ENCODE measurements at regions not wholly inside any gene's neighbourhood (a gene's known extent, or its start where the extent isn't known, plus 50 kb on each side); places are given as distances from the start of the nearest gene placed in this dataset.

DNA sequence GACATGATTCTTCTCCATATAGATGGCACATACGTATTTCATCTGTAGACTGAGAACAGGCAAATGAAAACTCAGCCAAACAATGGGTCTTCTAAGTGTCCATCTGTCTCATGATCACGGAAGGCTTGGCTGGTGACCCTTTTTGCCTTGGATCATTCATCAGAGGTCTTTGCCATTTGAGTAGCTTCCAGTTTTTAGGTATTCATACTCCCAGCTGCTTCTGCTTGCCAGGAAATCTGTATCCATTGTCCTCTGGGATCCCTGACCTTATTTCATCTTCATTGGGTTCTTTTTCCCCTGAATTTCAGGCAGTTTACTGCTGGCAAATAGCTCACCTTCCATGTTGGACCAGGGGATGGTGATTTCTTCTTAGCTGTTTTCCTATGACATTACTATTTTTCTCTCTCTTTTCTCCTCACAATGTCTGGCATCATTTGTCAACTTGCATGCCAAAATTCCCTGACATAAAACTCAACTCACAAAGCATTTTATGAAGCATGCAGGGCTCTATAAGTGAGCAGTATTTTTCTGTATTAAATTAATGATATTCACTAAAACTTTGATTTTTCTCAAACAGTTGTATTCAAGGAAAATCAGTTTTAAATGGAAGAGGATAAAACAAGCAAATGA lies 241.2 kb downstream of the DNAJB9 start:
- no peak overlapping the region for H3K4me3 ChIP-seq (replicated peaks in 1 of 3)
- no peak for TF ChIP-seq CTCF (IDR thresholded peaks at IDR 0.05)
- TF ChIP-seq POLR2A (IDR thresholded peaks at IDR 0.05): no peak
- no peaks in the 10 kb centered on the region for H3K27me3 ChIP-seq
- 81 to 86% methylated on average over 2 of the region's 2 CpGs for WGBS, 2 donors
- H3K4me1 ChIP-seq: no peaks in the 10 kb centered on the region
- no peaks in the 10 kb centered on the region for H3K36me3 ChIP-seq
- intact Hi-C loops (cut with DNase I): no loop called here
- no peak for DNase-seq
- no peak overlapping the region for H3K27ac ChIP-seq
- H3K9me3 ChIP-seq: no peaks in the 10 kb centered on the region

- no peak for DNase-seq
- Histone ChIP-seq H3K36me3 (no peaks in the 10 kb centered on the region), H3K4me1 (no peaks in the 10 kb centered on the region), H3K27me3 (no peaks in the 10 kb centered on the region), H3K4me3 (replicated peaks in 1 of 3) (no peak overlapping the region), H3K9me3 (no peaks in the 10 kb centered on the region), H3K27ac (no peak overlapping the region)
- intact Hi-C loops (cut with DNase I): no loop called here
- no peak for TF ChIP-seq CTCF (IDR thresholded peaks at IDR 0.05)
- no peak for TF ChIP-seq POLR2A (IDR thresholded peaks at IDR 0.05)
- 92 to 96% methylated on average over 3 of the region's 3 CpGs for WGBS, 2 donors
Measured at GRCh38 chr7:108813251-108814014, 243.8 kb downstream of the DNAJB9 start.

GRCh38 chr7:108815815-108816214 lies 246.1 kb downstream of the DNAJB9 start:
- TF ChIP-seq POLR2A (IDR thresholded peaks at IDR 0.05) (no peak), CTCF (IDR thresholded peaks at IDR 0.05) (no peak)
- H3K4me3 ChIP-seq (replicated peaks in 1 of 3): no peak overlapping the region
- no peak for DNase-seq
- 49 to 66% methylated on average over 2 of the region's 2 CpGs for WGBS, 2 donors
- H3K27me3 ChIP-seq: no peaks in the 10 kb centered on the region
- no peak overlapping the region for H3K27ac ChIP-seq
- intact Hi-C loops (cut with DNase I): no loop called here
- no peaks in the 10 kb centered on the region for H3K4me1 ChIP-seq
- no peaks in the 10 kb centered on the region for H3K9me3 ChIP-seq
- H3K36me3 ChIP-seq: no peaks in the 10 kb centered on the region

DNA sequence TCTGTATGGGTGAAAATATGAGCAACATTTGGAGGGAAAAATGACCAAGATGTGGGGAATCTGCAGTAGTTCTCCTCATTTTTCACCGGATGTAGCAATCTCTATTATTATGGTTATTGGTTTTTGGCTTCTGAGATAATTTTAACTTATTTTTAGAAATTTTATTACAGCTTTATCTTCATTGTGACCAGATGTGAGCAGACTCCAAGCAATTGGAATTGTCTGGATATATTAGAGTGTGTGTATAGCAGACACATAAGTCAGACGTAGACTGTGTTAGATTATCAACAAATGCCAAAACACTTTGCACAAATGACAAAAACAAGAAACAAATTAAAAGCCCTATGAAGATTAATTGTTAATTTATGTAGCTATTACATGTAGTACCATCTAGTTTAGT lies 249.1 kb downstream of the DNAJB9 start:
- Histone ChIP-seq H3K27ac (no peak overlapping the region), H3K4me1 (no peaks in the 10 kb centered on the region), H3K4me3 (replicated peaks in 1 of 3) (no peak overlapping the region), H3K27me3 (no peaks in the 10 kb centered on the region), H3K36me3 (no peaks in the 10 kb centered on the region), H3K9me3 (no peaks in the 10 kb centered on the region)
- 71 to 84% methylated on average over 2 of the region's 2 CpGs for WGBS, 2 donors
- DNase-seq: no peak
- intact Hi-C loops (cut with DNase I): no loop called here
- TF ChIP-seq CTCF (IDR thresholded peaks at IDR 0.05) (no peak), POLR2A (IDR thresholded peaks at IDR 0.05) (no peak)

- no peaks in the 10 kb centered on the region for H3K9me3 ChIP-seq
- no peak overlapping the region for H3K4me3 ChIP-seq (replicated peaks in 1 of 3)
- 68 to 83% methylated on average over 3 of the region's 3 CpGs for WGBS, 2 donors
- H3K36me3 ChIP-seq: no peaks in the 10 kb centered on the region
- no peaks in the 10 kb centered on the region for H3K4me1 ChIP-seq
- no peak for TF ChIP-seq POLR2A (IDR thresholded peaks at IDR 0.05)
- no peak for TF ChIP-seq CTCF (IDR thresholded peaks at IDR 0.05)
- DNase-seq: no peak
- no peak overlapping the region for H3K27ac ChIP-seq
- no peaks in the 10 kb centered on the region for H3K27me3 ChIP-seq
- intact Hi-C loops (cut with DNase I): no loop called here
Measured at GRCh38 chr7:108824840-108825580, 255.3 kb downstream of the DNAJB9 start.

Data from thyroid gland (tissue), 4 donors.